ENCODE measurements at regions not wholly inside any gene's neighbourhood (a gene's known extent, or its start where the extent isn't known, plus 50 kb on each side); places are given as distances from the start of the nearest gene placed in this dataset.

GRCh38 chr12:87529413-87529812, 499.8 kb downstream of the C12orf50 start:
- no peaks in the 10 kb centered on the region for H3K36me3 ChIP-seq (ENCODE audit: control insufficient read depth, insufficient read depth, low read length)
- ChIA-PET POLR2A (no interaction called here), CTCF (no interaction called here)
- H3K4me3 ChIP-seq (ENCODE audit: low read depth, low read length), result no peak overlapping the region
- no peaks in the 10 kb centered on the region for H3K27me3 ChIP-seq (ENCODE audit: control insufficient read depth, insufficient read depth, low read length)
- TF ChIP-seq, protein P1, sequence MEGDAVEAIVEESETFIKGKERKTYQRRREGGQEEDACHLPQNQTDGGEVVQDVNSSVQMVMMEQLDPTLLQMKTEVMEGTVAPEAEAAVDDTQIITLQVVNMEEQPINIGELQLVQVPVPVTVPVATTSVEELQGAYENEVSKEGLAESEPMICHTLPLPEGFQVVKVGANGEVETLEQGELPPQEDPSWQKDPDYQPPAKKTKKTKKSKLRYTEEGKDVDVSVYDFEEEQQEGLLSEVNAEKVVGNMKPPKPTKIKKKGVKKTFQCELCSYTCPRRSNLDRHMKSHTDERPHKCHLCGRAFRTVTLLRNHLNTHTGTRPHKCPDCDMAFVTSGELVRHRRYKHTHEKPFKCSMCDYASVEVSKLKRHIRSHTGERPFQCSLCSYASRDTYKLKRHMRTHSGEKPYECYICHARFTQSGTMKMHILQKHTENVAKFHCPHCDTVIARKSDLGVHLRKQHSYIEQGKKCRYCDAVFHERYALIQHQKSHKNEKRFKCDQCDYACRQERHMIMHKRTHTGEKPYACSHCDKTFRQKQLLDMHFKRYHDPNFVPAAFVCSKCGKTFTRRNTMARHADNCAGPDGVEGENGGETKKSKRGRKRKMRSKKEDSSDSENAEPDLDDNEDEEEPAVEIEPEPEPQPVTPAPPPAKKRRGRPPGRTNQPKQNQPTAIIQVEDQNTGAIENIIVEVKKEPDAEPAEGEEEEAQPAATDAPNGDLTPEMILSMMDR (IDR thresholded peaks at IDR 0.05; ENCODE audit: insufficient read depth, low read depth, low read length), result no peak
- DNase-seq (ENCODE audit: low read depth), result no peak

- Histone ChIP-seq H3K27me3 (ENCODE audit: control insufficient read depth, insufficient read depth, low read length) (no peaks in the 10 kb centered on the region), H3K36me3 (ENCODE audit: control insufficient read depth, insufficient read depth, low read length) (no peaks in the 10 kb centered on the region), H3K4me3 (ENCODE audit: low read depth, low read length) (no peak overlapping the region)
- TF ChIP-seq, protein P1 (IDR thresholded peaks at IDR 0.05; ENCODE audit: insufficient read depth, low read depth, low read length), result no peak
- no peak for DNase-seq (ENCODE audit: low read depth)
- CTCF ChIA-PET, result no interaction called here
- POLR2A ChIA-PET, result no interaction called here
Measured at GRCh38 chr12:87520968-87521367, 508.2 kb downstream of the C12orf50 start.

GRCh38 chr12:87518481-87518880, 510.7 kb downstream of the C12orf50 start:
- ChIA-PET POLR2A (no interaction called here), CTCF (no interaction called here)
- TF ChIP-seq, protein P1 (IDR thresholded peaks at IDR 0.05; ENCODE audit: insufficient read depth, low read depth, low read length), result no peak
- H3K36me3 ChIP-seq (ENCODE audit: control insufficient read depth, insufficient read depth, low read length), result no peaks in the 10 kb centered on the region
- H3K27me3 ChIP-seq (ENCODE audit: control insufficient read depth, insufficient read depth, low read length), result no peaks in the 10 kb centered on the region
- no peak for DNase-seq (ENCODE audit: low read depth)
- H3K4me3 ChIP-seq (ENCODE audit: low read depth, low read length), result no peak overlapping the region

DNA sequence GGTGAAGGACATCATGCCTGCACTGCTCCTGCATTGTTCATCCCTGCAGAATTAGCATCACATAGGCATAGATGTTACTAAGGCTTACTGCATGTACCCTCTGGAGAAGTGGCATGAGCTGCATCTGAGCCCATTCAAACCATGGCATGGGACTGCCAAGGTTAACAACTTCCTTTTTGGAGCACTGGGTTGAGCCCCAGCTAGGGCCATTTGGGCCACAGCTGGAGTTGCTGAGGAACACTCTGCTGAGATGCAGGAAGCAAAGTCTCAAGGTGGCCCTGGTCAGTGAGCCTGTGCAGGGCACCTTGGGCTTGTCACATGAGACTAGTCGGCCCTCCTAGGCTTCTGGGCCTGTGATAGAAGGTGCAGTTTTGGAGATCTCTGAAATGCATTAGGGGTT, 511.2 kb downstream of the C12orf50 start:
- TF ChIP-seq, protein P1 (IDR thresholded peaks at IDR 0.05; ENCODE audit: insufficient read depth, low read depth, low read length), result no peak
- Histone ChIP-seq H3K36me3 (ENCODE audit: control insufficient read depth, insufficient read depth, low read length) (no peaks in the 10 kb centered on the region), H3K27me3 (ENCODE audit: control insufficient read depth, insufficient read depth, low read length) (no peaks in the 10 kb centered on the region), H3K4me3 (ENCODE audit: low read depth, low read length) (no peak overlapping the region)
- POLR2A ChIA-PET, result no interaction called here
- CTCF ChIA-PET, result no interaction called here
- no peak for DNase-seq (ENCODE audit: low read depth)

DNA sequence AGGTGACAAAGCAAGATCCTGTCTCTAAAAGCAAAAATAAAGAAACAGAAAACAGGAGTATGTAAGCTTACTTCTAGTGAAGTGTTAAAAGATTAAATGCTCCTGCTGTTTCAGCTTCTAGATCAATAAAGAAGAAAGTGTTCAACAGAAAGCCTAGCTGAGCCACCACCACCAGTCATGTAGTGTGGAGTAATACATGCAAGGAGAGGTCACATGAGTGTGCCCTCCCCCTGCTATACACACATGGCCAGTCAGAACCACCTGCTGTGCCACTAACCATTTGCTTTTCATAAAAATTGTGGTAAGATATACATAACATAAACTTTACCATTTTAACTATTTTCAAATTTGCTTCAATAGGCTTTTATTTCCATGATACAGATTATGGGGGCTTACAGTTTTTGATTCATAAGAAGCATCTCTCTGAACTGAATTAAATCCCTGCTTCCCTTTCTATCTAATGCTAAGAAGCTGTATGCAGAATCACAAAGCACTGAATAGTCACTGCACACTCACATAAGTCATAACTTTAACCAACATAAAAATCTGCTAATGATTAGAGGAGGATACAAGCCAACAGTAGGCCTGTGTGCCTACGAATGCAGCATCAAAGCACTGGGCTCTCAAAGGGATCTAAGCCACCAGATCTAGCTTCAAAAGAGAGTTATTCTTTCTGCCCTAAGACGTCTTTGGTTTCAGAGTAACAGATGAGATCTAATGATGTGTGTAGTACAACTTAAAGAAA, 515.5 kb downstream of the C12orf50 start:
- CTCF ChIA-PET, result interaction anchor here (1.0 kb wide), 1 partner anchor 8 kb away, joined by 3 read pairs; no protein-coding TSS in a partner anchor
- no peak for DNase-seq (ENCODE audit: low read depth)
- TF ChIP-seq, protein P1 (IDR thresholded peaks at IDR 0.05; ENCODE audit: insufficient read depth, low read depth, low read length), result no peak
- no peaks in the 10 kb centered on the region for H3K36me3 ChIP-seq (ENCODE audit: control insufficient read depth, insufficient read depth, low read length)
- POLR2A ChIA-PET, result no interaction called here
- no peak overlapping the region for H3K4me3 ChIP-seq (ENCODE audit: low read depth, low read length)
- H3K27me3 ChIP-seq (ENCODE audit: control insufficient read depth, insufficient read depth, low read length), result no peaks in the 10 kb centered on the region
